ENCODE measurements at regions not wholly inside any gene's neighbourhood (a gene's known extent, or its start where the extent isn't known, plus 50 kb on each side); places are given as distances from the start of the nearest gene placed in this dataset.

GRCh38 chr7:94324380-94325121, 70.1 kb upstream of the COL1A2 start:
- no peak for DNase-seq

- DNase-seq, result no peak
Measured at GRCh38 chr7:94325122-94325475, 69.6 kb upstream of the COL1A2 start.

DNA sequence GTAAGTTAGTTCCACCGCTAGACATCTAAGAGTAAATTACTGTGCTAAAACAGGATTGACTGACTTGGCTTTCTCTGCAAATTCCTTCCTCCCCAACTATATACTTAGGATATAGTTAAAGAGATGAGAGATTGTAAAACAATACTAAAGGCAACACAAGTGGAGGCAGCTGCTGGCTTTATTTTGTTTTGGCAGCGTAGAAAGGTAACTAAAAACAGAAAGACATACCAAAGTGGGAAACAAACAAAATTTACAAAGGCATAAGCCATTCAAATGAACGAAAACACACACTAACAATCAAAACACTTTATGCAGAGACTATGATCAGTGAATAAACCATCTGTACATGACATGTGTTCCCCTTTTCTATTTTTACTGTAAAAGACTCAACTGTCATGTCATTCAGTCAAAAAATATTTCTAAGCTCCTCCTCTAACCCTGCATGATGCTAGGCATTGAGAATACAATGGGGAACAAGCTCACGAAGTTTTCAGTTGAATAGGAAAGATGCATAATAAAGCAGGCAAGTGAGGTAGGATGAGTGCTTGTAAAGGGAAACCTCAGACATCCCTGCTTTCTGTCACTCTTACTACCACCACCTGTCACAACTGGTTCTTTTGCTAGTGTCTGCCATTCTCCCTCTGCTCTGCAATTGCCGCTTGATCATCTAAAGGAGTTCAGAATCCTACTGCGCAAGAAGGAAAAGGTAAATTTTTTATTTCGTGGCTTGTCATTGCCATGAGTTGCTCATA, 64.2 kb upstream of the COL1A2 start:
- no peak for DNase-seq

GRCh38 chr7:94332571-94332970, 62.1 kb upstream of the COL1A2 start:
- no peak for DNase-seq

- DNase-seq, result no peak
Measured at GRCh38 chr7:94333810-94334209, 60.9 kb upstream of the COL1A2 start.

DNA sequence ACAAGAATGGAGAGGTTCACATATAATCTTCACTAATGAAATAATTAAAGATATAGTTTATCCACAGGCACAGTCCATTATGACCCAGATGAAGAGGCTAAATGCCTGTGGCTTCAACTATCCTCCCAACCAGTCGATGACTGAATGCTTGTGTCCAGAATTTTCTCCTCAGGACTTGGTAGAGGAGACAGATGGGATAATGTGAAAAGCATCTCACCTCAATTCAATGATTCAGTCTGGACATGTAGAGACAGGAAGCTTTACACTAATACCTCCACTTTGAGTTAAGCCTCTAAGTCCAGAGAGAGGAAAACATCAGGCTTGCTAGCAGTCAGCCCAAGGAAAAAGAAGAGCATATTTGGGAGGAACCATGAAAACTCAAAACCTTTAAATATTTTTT, 59.1 kb upstream of the COL1A2 start:
- no peak for DNase-seq

DNA sequence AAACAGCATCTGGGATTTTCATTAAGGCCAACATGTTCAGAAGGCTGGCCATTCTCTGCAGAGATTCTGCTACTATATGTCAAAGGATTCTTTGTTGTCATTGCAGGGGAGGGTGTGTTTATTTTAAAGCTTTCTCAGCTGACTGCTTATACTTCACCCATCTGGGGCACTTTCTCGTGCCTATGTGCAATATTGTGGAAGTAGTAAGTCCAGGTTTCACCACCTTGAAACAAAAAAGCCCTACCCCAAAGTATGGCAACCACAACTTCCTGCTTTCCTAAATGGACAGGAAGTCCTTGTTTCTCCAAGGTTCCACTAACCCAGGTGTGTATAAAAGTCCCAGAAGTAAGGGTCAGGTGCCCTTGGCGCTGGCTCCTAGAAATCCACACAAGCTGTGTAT, 58.7 kb upstream of the COL1A2 start:
- DNase-seq, result no peak

DNA sequence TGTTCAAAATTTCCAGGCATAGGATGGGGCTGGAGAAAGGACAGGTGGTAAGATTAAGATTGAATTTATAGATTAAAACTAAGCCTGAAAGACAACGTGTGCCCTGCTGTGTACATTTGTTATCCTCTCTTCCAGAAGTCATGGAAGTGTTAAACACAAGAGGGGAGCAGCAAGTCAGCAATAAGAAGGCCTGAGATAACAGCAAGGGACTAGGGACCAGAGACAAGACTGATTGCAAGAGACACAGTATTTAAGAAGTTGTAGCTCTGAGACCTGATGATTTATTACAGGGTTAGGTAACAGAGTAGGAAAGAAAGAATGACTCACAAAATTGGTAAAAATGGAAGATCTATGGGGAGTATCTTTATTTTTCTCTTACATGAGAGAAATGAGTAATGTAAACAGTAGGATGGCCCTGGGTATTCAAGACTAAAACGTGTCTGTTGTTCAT, 55.7 kb upstream of the COL1A2 start:
- DNase-seq, result no peak

- DNase-seq, result no peak
Measured at GRCh38 chr7:94344826-94345225, 49.9 kb upstream of the COL1A2 start.

Data from NCI-H748 treated with DMSO at 0.1 percent for 48 hours (cell line).